ENCODE measurements at regions not wholly inside any gene's neighbourhood (a gene's known extent, or its start where the extent isn't known, plus 50 kb on each side); places are given as distances from the start of the nearest gene placed in this dataset.

DNA sequence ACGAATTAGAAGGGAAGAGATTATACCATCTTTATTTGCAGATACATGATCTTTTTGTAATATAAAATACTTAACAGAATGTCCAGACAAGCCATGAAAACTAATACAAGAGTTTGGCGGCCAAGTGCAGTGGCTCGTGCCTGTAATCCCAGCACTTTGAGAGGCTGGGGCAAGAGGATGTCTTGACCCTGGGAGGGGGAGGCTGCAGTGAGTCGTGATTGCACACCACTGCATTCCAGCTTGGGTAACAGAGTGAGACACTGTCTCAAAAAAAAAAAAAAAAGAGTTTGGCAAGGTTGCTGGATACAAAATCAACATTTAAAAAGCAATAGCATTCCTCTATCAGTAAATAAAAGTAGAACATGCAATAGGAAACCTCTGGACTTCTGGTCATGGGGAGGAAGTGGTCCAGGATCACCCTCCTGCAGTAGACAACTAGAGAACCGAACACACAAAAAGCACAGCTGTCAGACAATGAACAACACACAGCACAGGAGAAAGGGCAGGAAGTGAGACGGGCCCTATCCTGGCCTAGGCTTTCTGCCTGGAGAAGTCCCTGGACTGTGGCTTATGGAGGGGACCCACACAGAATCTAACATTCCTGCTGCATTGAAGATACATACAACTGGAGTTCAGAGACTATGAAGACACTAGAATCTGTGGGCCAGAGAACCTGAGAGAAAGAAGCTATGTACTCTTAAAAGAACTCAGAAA lies 118.9 kb upstream of the ARL4C start:
- H3K36me3 ChIP-seq (ENCODE audit: control insufficient read depth in 2 of 2, extremely low read depth in 1 of 2, insufficient read depth in 2 of 2, low read length in 2 of 2) = no peaks in the 10 kb centered on the region
- H4K20me1 ChIP-seq (ENCODE audit: control insufficient read depth, extremely low read depth, insufficient read depth, low read length) = no peaks in the 10 kb centered on the region
- no peak for DNase-seq (ENCODE audit: low read depth, low spot score)
- TF ChIP-seq, protein P1, sequence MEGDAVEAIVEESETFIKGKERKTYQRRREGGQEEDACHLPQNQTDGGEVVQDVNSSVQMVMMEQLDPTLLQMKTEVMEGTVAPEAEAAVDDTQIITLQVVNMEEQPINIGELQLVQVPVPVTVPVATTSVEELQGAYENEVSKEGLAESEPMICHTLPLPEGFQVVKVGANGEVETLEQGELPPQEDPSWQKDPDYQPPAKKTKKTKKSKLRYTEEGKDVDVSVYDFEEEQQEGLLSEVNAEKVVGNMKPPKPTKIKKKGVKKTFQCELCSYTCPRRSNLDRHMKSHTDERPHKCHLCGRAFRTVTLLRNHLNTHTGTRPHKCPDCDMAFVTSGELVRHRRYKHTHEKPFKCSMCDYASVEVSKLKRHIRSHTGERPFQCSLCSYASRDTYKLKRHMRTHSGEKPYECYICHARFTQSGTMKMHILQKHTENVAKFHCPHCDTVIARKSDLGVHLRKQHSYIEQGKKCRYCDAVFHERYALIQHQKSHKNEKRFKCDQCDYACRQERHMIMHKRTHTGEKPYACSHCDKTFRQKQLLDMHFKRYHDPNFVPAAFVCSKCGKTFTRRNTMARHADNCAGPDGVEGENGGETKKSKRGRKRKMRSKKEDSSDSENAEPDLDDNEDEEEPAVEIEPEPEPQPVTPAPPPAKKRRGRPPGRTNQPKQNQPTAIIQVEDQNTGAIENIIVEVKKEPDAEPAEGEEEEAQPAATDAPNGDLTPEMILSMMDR (optimal IDR thresholded peaks at IDR 0.05 in 1 of 3, IDR thresholded peaks at IDR 0.05 in 1 of 3, conservative IDR thresholded peaks at IDR 0.05 in 1 of 3; ENCODE audit: extremely low read depth in 1 of 3, insufficient read depth in 2 of 3, low read length in 3 of 3) = no peak
- no peak for TF ChIP-seq EZH2 (IDR thresholded peaks at IDR 0.05; ENCODE audit: low read length)
- no peaks in the 10 kb centered on the region for H3K9me3 ChIP-seq (ENCODE audit: control insufficient read depth, low read depth, low read length)
- H3K4me1 ChIP-seq (ENCODE audit: control insufficient read depth, extremely low read depth, insufficient read depth, low read length) = no peaks in the 10 kb centered on the region
- H3K9me1 ChIP-seq (ENCODE audit: control insufficient read depth, extremely low read depth, insufficient read depth, low read length) = no peaks in the 10 kb centered on the region
- no peak overlapping the region for H3K27ac ChIP-seq (ENCODE audit: control insufficient read depth, insufficient read depth, low read length)
- FAIRE-seq = no peak
- no peak overlapping the region for H3K9ac ChIP-seq (ENCODE audit: control insufficient read depth, extremely low read depth, insufficient read depth, low read length)
- no peaks in the 10 kb centered on the region for H3K27me3 ChIP-seq (ENCODE audit: control insufficient read depth, extremely low read depth, insufficient read depth, low read length)
- dilution Hi-C loops (cut with MboI; ENCODE audit: extremely low pct_ligation_motif_present, low sequenced_read_pairs) = no loop called here
- no peak overlapping the region for H3K4me2 ChIP-seq (ENCODE audit: control insufficient read depth, extremely low read depth, insufficient read depth, low read depth, low read length)
- no peak overlapping the region for H2AFZ ChIP-seq (ENCODE audit: control insufficient read depth, low read length)
- H3K79me2 ChIP-seq (ENCODE audit: control insufficient read depth, insufficient read depth, low read length) = no peaks in the 10 kb centered on the region
- H3K4me3 ChIP-seq (ENCODE audit: control insufficient read depth in 2 of 3, extremely low read depth in 1 of 3, insufficient read depth in 2 of 3, low read depth in 1 of 3, low read length in 3 of 3) = no peak overlapping the region

DNA sequence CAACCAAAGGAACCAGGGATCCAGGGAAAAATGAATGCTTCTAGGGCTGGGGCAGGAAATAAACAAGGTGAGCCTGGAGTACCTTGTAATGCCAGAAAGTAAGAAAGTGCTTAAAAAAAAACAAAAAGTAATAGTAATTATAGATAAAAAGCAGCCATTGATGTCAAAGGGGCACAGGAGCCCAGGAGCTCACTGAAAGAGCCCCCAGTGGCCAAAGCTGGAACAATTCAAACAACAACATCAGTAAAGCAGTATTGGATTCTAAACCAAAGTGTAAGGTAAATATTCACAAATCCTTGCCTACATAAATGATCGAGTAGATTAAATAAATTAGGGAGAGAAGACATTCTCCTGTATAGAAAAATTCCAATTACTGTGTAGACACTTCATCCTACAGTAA lies 114.3 kb upstream of the ARL4C start:
- Histone ChIP-seq H3K27me3 (ENCODE audit: control insufficient read depth, extremely low read depth, insufficient read depth, low read length) (no peaks in the 10 kb centered on the region), H3K9me1 (ENCODE audit: control insufficient read depth, extremely low read depth, insufficient read depth, low read length) (no peaks in the 10 kb centered on the region), H3K9ac (ENCODE audit: control insufficient read depth, extremely low read depth, insufficient read depth, low read length) (no peak overlapping the region), H4K20me1 (ENCODE audit: control insufficient read depth, extremely low read depth, insufficient read depth, low read length) (no peaks in the 10 kb centered on the region), H3K4me1 (ENCODE audit: control insufficient read depth, extremely low read depth, insufficient read depth, low read length) (no peaks in the 10 kb centered on the region), H3K27ac (ENCODE audit: control insufficient read depth, insufficient read depth, low read length) (no peak overlapping the region), H3K36me3 (ENCODE audit: control insufficient read depth in 2 of 2, extremely low read depth in 1 of 2, insufficient read depth in 2 of 2, low read length in 2 of 2) (no peaks in the 10 kb centered on the region), H3K79me2 (ENCODE audit: control insufficient read depth, insufficient read depth, low read length) (no peaks in the 10 kb centered on the region), H3K4me2 (ENCODE audit: control insufficient read depth, extremely low read depth, insufficient read depth, low read depth, low read length) (no peak overlapping the region), H3K9me3 (ENCODE audit: control insufficient read depth, low read depth, low read length) (no peaks in the 10 kb centered on the region), H2AFZ (ENCODE audit: control insufficient read depth, low read length) (no peak overlapping the region), H3K4me3 (ENCODE audit: control insufficient read depth in 2 of 3, extremely low read depth in 1 of 3, insufficient read depth in 2 of 3, low read depth in 1 of 3, low read length in 3 of 3) (no peak overlapping the region)
- no peak for FAIRE-seq
- TF ChIP-seq, protein P1 (optimal IDR thresholded peaks at IDR 0.05 in 1 of 3, IDR thresholded peaks at IDR 0.05 in 1 of 3, conservative IDR thresholded peaks at IDR 0.05 in 1 of 3; ENCODE audit: extremely low read depth in 1 of 3, insufficient read depth in 2 of 3, low read length in 3 of 3) = peak; percentile 13 to 46 (median 36)
- TF ChIP-seq EZH2 (IDR thresholded peaks at IDR 0.05; ENCODE audit: low read length) = no peak
- DNase-seq (ENCODE audit: low read depth, low spot score) = no peak
- dilution Hi-C loops (cut with MboI; ENCODE audit: extremely low pct_ligation_motif_present, low sequenced_read_pairs) = no loop called here

Data from keratinocyte (primary cell).